Astrocyte of the cerebellum (primary cell): ENCODE measurements at regions not wholly inside any gene's neighbourhood (a gene's known extent, or its start where the extent isn't known, plus 50 kb on each side); places are given as distances from the start of the nearest gene placed in this dataset.

ENCODE experiments used
- DNase-seq: peaks from one replicate; pipeline ENCODE4 v3.0.0-alpha.2; 2011; ENCODE audit warnings: low read depth
- H3K4me3 ChIP-seq: 2 replicates; pipeline ENCODE4 v1.5.1; 2011; ENCODE audit warnings: mild to moderate bottlenecking, low read depth, low read length, moderate library complexity
- CTCF ChIP-seq: IDR thresholded peaks from 2 replicates; pipeline ENCODE4 v1.5.1; 2012; ENCODE audit warnings: low read length, low read depth, moderate library complexity, mild to moderate bottlenecking; ENCODE audit errors: missing control alignments
- in situ Hi-C: cut with HindIII; loops from 2 replicates; pipeline ENCODE4 v1.10.0; 2017; ENCODE audit warnings: low sequenced_read_pairs

GRCh38 chr10:117601716-117602115, 59.2 kb downstream of the EMX2 start:
- in situ Hi-C loops = no loop called here

GRCh38 chr10:117603081-117603480, 60.5 kb downstream of the EMX2 start:
- TF ChIP-seq CTCF = no peak
- DNase-seq = no peak
- no peak overlapping the region for H3K4me3 ChIP-seq
- in situ Hi-C loops = no loop called here

More at GRCh38 chr10:117601716-117602115, 59.2 kb downstream of the EMX2 start:
- no peak for TF ChIP-seq CTCF
- DNase-seq = no peak
- H3K4me3 ChIP-seq = no peak overlapping the region

GRCh38 chr10:117603726-117604125, 61.2 kb downstream of the EMX2 start:
- no peak for DNase-seq
- in situ Hi-C loops = no loop called here
- no peak for TF ChIP-seq CTCF
- no peak overlapping the region for H3K4me3 ChIP-seq

- H3K4me3 ChIP-seq = no peak overlapping the region
- DNase-seq = peak; percentile 9
- no peak for TF ChIP-seq CTCF
- in situ Hi-C loops = no loop called here
Measured at GRCh38 chr10:117609095-117609795, 66.7 kb downstream of the EMX2 start.

GRCh38 chr10:117609796-117610170, 67.2 kb downstream of the EMX2 start:
- H3K4me3 ChIP-seq = no peak overlapping the region
- TF ChIP-seq CTCF = no peak
- in situ Hi-C loops = no loop called here
- DNase-seq = no peak

- TF ChIP-seq CTCF = no peak
- in situ Hi-C loops = no loop called here
- H3K4me3 ChIP-seq = no peak overlapping the region
- no peak for DNase-seq
Measured at GRCh38 chr10:117610321-117610720, 67.8 kb downstream of the EMX2 start.
